SJSA1 (cell line): ENCODE measurements at regions not wholly inside any gene's neighbourhood (a gene's known extent, or its start where the extent isn't known, plus 50 kb on each side); places are given as distances from the start of the nearest gene placed in this dataset.
"Not testable (repeated sequence)": the region's sequence is repeated elsewhere in the genome, so short reads cannot be mapped to it uniquely, and the experiment has no call there.

Experiments
- DNase-seq, 2 experiments: peaks; one replicate each; pipeline ENCODE4 v3.0.0-alpha.2; 2015 to 2020; ENCODE audit warnings: low spot score in 2 of 2, low read depth in 1 of 2
- H3K27ac ChIP-seq: fragments of 250-450 bp; sonication (Bioruptor Pico); 2 replicates; pipeline ENCODE4 v1.5.1; 2020; ENCODE audit warnings: mild to moderate bottlenecking, moderate library complexity
- H3K27me3 ChIP-seq: fragments of 250-450 bp; sonication (Bioruptor Pico); replicated peaks from 2 replicates; pipeline ENCODE4 v1.5.1; 2020; ENCODE audit warnings: mild to moderate bottlenecking, moderate library complexity
- H3K36me3 ChIP-seq: fragments of 250-450 bp; sonication (Bioruptor Pico); 2 replicates; pipeline ENCODE4 v1.5.1; 2020; ENCODE audit warnings: mild to moderate bottlenecking
- H3K4me1 ChIP-seq: fragments of 250-450 bp; sonication (Bioruptor Pico); replicated peaks from 2 replicates; pipeline ENCODE4 v1.6.1; 2021; ENCODE audit warnings: mild to moderate bottlenecking
- H3K4me3 ChIP-seq: fragments of 250-450 bp; sonication (Bioruptor Pico); 2 replicates; pipeline ENCODE4 v1.5.1; 2020; ENCODE audit warnings: mild to moderate bottlenecking
- H3K9me3 ChIP-seq: fragments of 250-450 bp; sonication (Bioruptor Pico); replicated peaks from 2 replicates; pipeline ENCODE4 v1.5.1; 2020; ENCODE audit warnings: mild to moderate bottlenecking

DNA sequence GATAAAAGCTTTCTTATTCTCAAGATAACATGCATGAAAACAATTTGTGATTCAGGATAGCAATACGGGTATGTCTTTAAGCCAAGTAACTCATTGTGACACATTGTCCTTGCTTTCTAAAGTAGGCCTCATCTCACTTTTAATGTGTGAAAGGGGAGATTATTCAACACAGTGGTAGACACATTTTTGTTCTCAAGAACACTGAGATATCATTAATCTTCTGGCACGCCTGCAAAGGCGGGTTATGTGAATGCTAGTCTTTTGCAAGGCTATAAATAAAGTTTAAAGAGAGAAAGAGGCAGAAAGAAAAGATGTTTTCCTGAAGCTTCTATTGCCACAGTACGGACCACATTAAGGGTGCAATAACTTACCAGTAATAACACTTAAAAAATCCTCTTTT, 181.8 kb upstream of the MEF2C start:
- no peaks in the 10 kb centered on the region for H3K36me3 ChIP-seq
- H3K27me3 ChIP-seq = no peaks in the 10 kb centered on the region
- H3K9me3 ChIP-seq = no peaks in the 10 kb centered on the region
- no peak overlapping the region for H3K27ac ChIP-seq
- no peak overlapping the region for H3K4me3 ChIP-seq
- DNase-seq = no peak
- H3K4me1 ChIP-seq = no peaks in the 10 kb centered on the region

DNA sequence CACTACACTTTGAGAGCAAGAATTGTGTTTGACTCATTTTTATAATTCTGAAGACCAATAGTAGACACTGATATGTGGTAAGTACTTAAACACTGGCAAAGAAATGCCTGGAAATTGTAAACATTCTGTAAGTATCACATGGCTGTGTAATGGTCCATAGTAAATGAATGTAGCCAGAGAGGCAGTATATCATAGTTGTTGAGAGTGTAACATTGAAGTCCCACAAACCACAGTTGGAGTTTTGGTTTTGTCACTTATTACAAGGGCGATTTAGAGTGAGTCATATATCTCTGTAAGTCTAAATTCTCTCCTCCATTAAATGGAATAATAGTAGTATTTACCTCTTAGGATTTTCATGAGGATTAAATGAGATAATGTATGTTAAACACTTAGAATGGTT, 181.1 kb upstream of the MEF2C start:
- no peak overlapping the region for H3K27ac ChIP-seq
- H3K36me3 ChIP-seq = no peaks in the 10 kb centered on the region
- H3K27me3 ChIP-seq = no peaks in the 10 kb centered on the region
- DNase-seq = no peak
- H3K9me3 ChIP-seq = no peaks in the 10 kb centered on the region
- H3K4me3 ChIP-seq = no peak overlapping the region
- no peaks in the 10 kb centered on the region for H3K4me1 ChIP-seq

DNA sequence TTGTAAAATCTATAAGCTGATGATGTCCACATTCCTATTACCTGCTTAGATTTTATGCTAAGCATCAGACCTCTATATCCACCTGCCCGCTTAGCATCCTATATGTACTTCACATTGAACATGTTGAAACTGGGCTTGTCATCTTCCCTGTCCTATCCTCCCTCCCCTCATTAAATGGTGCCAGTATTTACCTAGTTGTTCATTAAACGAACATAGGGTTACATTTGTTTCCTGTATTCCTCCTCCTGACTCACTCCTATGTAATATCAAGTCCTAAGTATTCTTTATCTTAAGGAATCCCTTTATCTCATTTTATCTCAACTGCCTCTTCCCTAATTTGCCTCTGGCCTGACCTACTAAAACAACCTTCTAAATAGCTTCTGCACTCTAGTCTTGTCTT, 177.8 kb upstream of the MEF2C start:
- H3K4me1 ChIP-seq = peaks cover 3% of the 10 kb centered on the region
- no peaks in the 10 kb centered on the region for H3K27me3 ChIP-seq
- H3K4me3 ChIP-seq = no peak overlapping the region
- DNase-seq = no peak
- no peak overlapping the region for H3K27ac ChIP-seq
- no peaks in the 10 kb centered on the region for H3K9me3 ChIP-seq
- no peaks in the 10 kb centered on the region for H3K36me3 ChIP-seq

DNA sequence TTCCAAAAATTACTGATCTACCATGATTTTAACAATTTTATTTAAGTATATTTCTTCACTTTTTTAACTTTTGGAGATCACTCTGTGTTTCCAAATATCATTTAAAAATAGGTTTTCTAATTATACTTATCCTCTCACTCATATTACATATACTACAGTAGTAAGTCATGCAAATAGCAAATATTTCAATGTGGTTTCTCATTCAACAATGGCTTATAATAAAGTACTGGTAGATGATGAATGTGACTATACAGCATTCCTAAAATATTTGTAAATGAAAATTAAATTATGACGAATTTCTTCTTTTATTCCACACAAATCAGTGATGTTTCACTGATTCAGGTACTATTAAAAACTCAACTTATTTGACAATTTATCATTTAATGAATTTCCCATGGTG, 176.3 kb upstream of the MEF2C start:
- Histone ChIP-seq H3K9me3 (no peaks in the 10 kb centered on the region), H3K4me3 (no peak overlapping the region), H3K36me3 (no peaks in the 10 kb centered on the region), H3K4me1 (peaks cover 9% of the 10 kb centered on the region), H3K27ac (no peak overlapping the region), H3K27me3 (no peaks in the 10 kb centered on the region)
- DNase-seq = no peak

DNA sequence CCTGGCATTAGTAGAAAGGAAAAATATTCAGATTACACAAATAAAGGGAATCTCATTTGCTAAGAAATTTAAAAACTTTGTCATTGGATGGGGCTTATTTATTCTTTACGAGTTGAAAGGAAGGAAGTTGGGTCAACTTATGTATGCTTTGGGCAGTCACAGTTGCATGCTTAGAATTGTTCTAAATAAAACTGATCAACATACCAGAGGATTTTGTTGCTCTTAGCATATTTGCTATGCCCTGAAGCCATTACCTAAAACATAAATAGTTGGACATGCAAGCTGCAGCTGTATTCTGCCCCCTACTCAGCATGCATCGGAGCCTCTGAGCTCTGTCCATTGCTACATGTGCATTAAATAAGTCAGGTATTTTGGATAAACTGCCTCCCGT, 172.7 kb upstream of the MEF2C start:
- no peak overlapping the region for H3K4me3 ChIP-seq
- no peaks in the 10 kb centered on the region for H3K36me3 ChIP-seq
- H3K27ac ChIP-seq = no peak overlapping the region
- no peaks in the 10 kb centered on the region for H3K27me3 ChIP-seq
- 0 out of 2 replicates have a peak, but pooled peaks cover 1% of the 10 kb centered on the region for H3K9me3 ChIP-seq
- peaks cover 9% of the 10 kb centered on the region for H3K4me1 ChIP-seq
- no peak for DNase-seq

DNA sequence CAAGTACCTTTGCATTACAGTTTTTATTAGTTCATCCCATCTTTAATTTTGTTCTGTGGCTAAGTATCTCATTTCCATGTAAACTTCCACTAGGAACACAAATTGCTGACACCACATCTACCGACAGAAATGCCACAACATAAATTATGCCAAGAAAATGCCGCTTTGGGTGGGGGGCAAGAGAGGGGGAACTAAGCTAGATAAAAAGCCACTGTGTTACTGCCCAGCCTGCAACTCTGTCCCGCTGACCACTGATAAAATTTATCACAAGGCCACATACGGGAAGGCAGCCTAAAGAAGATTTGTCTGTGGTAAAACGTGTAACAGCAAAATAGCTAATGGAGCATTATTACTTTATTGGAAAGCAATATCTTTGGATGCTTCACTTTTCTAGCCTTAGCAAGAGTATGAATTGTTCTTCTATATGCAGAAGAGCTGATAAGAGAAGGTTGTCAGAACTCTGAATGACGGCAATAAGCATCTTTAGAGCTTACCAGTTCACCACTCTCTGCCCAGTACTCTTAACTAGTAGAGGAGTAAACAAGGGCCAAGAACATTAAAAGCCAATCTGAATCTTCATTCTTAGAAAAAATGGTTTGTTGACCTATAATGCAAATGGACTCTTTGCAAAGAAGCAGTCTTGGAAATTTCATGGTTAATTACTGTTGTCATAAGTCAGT, 172.2 kb upstream of the MEF2C start:
- 0 out of 2 replicates have a peak, but pooled peaks cover 4% of the 10 kb centered on the region for H3K9me3 ChIP-seq
- H3K4me3 ChIP-seq = no peak overlapping the region
- no peak overlapping the region for H3K27ac ChIP-seq
- DNase-seq = no peak
- H3K36me3 ChIP-seq = no peaks in the 10 kb centered on the region
- H3K4me1 ChIP-seq = peaks cover 9% of the 10 kb centered on the region
- H3K27me3 ChIP-seq = no peaks in the 10 kb centered on the region

DNA sequence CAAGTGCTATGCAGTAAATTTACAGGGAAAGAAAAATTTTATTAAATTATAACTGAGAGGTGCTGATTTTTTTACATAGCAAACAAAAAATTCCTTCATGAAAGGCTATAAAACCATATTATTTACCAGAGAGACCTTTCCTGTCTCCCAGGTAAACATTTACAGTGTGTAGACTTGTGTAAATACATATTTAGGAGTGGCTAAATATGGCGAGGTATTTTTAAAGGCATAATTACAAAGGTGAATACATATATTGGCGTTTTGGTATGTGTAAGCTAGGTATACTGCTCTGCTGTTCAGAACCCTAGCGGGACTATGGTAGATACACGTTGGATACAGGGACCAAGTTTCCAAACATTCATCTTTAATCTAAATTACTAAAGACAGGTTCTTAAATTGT, 170.6 kb upstream of the MEF2C start:
- DNase-seq = no peak
- Histone ChIP-seq H3K4me1 (peaks cover 9% of the 10 kb centered on the region), H3K36me3 (no peaks in the 10 kb centered on the region), H3K27ac (no peak overlapping the region), H3K4me3 (no peak overlapping the region), H3K9me3 (0 out of 2 replicates have a peak, but pooled peaks cover 4% of the 10 kb centered on the region), H3K27me3 (no peaks in the 10 kb centered on the region)

DNA sequence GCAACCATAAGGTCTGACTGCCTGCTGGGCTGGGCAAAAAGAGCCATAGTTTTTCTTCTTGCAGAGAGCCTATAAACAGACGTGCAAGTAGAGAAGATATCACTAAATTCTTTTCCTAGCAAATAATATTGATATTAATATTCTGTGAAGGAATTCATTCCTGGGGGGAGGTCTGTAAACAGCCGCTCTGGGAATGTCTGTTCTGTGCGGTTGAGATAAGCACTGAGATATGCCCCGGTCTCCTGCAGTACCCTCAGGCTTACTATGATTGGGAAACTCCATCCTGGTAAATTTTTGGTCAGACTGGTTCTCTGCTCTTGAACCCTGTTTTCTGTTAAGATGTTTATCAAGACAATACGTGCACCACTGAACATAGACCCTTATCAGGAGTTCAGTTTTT, 167.1 kb upstream of the MEF2C start:
- H3K9me3 ChIP-seq, H3K36me3 ChIP-seq, H3K4me3 ChIP-seq, DNase-seq, H3K27me3 ChIP-seq, H3K27ac ChIP-seq: not testable (repeated sequence)
- peaks cover 12% of the 10 kb centered on the region for H3K4me1 ChIP-seq

DNA sequence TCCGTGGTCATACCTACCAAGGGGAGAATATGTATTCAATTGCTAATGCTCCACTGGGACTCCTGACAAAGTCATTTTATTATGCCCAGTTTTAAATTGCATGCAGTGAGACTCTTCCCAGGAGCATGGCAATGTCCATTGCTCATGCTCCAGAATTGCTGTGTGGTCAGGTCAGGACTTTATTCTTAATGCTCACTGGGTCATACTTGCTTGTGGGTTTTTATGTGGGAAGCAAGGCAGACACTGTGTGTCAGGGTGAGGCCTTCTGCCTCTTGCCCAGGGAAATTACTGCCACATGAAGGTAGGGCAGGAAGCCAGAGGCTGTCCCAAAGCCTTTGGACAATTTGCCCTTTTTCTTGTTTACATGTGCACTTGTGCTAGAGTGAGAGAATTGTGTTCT, 164.6 kb upstream of the MEF2C start:
- 0 out of 2 replicates have a peak, but pooled peaks cover 4% of the 10 kb centered on the region for H3K9me3 ChIP-seq
- H3K27me3 ChIP-seq = no peaks in the 10 kb centered on the region
- peak in 1 of 2 experiments; percentile 41 for DNase-seq
- no peak overlapping the region for H3K4me3 ChIP-seq
- H3K27ac ChIP-seq = no peak overlapping the region
- H3K4me1 ChIP-seq = peaks cover 34% of the 10 kb centered on the region
- no peaks in the 10 kb centered on the region for H3K36me3 ChIP-seq

DNA sequence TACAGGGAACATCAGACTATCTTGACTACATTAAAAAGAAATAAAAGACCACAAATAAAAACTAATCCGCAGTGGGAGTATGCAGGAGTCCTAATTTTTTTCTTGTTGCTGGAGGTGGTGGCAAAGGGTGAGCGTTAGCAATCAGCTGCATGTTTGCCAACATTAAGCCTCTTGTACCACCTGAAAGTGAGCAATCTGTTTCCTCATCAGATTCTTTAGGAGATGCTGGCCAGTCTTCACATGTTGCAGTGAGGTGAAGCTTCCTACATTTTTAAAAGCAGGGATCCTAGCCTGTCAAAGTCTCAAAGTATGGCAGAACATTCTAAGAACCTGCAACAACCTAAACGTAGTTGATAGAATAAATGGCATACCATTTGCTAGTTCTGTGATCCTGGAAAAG, 162.2 kb upstream of the MEF2C start:
- no peak for DNase-seq
- Histone ChIP-seq H3K27ac (peak overlapping the region; percentile 82; the same call in 1 of the 2 replicates), H3K27me3 (no peaks in the 10 kb centered on the region)

DNA sequence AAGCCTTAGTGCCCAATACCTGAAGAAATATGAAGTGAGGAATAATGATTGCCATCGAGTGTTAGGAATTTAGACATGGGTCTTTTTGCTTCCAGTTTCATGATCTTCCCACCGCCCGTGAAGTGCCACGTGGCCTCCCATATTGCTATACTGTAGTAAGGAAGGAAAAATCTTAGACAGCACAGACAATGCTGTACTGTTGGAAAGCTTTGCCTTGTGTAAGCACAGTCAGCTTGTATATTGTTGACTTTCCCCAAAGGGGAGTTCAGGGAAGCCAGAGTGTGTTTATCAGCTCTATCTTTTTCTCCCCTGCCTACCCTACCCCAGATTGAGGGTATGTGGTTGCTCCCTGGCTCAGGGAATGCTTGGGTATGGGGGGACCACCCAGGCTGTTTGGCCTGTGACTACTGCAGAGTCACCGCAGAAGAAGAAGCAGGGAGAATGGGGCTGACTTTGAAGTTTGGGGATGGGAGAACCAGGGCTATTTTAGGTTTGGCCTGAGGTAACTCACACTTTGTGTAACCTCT, 161.8 kb upstream of the MEF2C start:
- Histone ChIP-seq H3K9me3 (no peaks in the 10 kb centered on the region), H3K27me3 (no peaks in the 10 kb centered on the region), H3K4me3 (no peak overlapping the region), H3K36me3 (no peaks in the 10 kb centered on the region), H3K4me1 (peaks cover 42% of the 10 kb centered on the region), H3K27ac (peak overlapping the region; percentile 82)
- DNase-seq = peak; percentile 93 to 95

More for the DNA sequence above, 162.2 kb upstream of the MEF2C start:
- Histone ChIP-seq H3K4me1 (peaks cover 42% of the 10 kb centered on the region), H3K4me3 (no peak overlapping the region), H3K36me3 (no peaks in the 10 kb centered on the region), H3K9me3 (no peaks in the 10 kb centered on the region)

DNA sequence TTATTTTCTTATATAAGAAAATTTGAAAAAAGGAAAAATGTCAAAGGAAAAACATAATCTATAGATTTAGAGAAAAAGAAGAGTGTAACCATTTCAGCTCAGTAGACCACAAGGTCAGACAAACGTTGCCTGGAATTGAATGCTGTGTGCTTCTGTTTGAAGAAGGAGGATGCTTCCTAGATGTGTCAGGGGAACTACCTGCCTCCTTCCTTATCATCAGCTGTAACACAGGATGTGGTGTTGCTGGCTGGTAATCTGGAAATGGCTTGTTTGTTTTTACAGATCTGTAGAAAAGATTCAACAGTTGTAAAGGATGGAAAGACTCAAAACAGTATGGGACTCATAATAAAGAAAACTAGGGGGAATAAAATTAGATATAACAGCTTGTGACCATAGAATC, 160.7 kb upstream of the MEF2C start:
- peak; percentile 72 to 75 for DNase-seq
- H3K27ac ChIP-seq = peak overlapping the region; percentile 82
- H3K4me3 ChIP-seq = no peak overlapping the region
- H3K4me1 ChIP-seq = peaks cover 42% of the 10 kb centered on the region
- H3K36me3 ChIP-seq = no peaks in the 10 kb centered on the region
- no peaks in the 10 kb centered on the region for H3K27me3 ChIP-seq
- no peaks in the 10 kb centered on the region for H3K9me3 ChIP-seq

DNA sequence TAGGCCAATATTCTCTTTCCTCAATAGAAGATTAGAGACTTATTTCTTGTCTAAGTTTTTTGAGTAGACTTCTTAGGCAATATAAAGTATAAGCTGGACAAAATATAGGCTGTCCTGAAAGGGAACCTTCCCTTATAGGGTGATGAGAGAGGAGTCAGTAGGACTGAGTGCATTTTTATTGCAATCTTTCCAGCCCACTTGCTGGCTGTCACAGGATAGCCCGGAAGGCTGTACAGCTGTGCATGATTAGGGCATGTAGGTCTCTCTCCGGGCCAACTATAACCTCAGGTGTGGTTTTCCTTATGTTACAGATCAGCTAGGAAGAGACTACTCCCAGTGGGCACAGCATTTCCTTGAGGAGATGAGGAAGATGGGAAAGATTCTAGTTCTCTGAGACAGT, 159.8 kb upstream of the MEF2C start:
- DNase-seq = no peak
- peaks cover 44% of the 10 kb centered on the region for H3K4me1 ChIP-seq
- peak overlapping the region; percentile 82; the same call in 1 of the 2 replicates for H3K27ac ChIP-seq
- no peak overlapping the region for H3K4me3 ChIP-seq
- no peaks in the 10 kb centered on the region; the same call in 1 of the 2 replicates for H3K9me3 ChIP-seq
- H3K27me3 ChIP-seq = no peaks in the 10 kb centered on the region
- no peaks in the 10 kb centered on the region for H3K36me3 ChIP-seq

DNA sequence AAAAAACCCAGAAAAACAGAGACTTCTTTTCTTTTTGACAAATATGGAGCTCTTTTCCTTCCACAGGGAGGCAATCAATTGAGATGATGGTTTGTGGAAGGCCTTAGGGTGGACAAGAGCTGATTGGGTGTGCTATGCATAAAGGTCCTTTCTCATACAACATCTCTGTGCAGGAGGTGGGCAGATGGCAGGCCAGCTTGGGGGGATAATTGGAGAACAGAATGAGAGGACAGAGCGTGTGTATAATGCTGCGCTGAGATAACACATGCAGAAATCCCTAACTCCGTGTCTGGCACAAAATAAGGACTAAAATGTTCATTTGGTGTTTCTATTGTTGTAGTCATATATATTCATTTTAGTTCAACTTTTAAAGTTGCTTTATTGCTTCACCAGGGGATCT, 159.0 kb upstream of the MEF2C start:
- DNase-seq = no peak
- Histone ChIP-seq H3K36me3 (no peaks in the 10 kb centered on the region), H3K27ac (no peak overlapping the region), H3K9me3 (no peaks in the 10 kb centered on the region; the same call in 1 of the 2 replicates), H3K4me3 (no peak overlapping the region), H3K4me1 (peaks cover 47% of the 10 kb centered on the region), H3K27me3 (no peaks in the 10 kb centered on the region)
